Daoy (cell line): ENCODE measurements at regions not wholly inside any gene's neighbourhood (a gene's known extent, or its start where the extent isn't known, plus 50 kb on each side); places are given as distances from the start of the nearest gene placed in this dataset.
"Not testable (repeated sequence)": the region's sequence is repeated elsewhere in the genome, so short reads cannot be mapped to it uniquely, and the experiment has no call there.

Experiments used
- DNase-seq: peaks from one replicate; pipeline ENCODE4 v3.0.0-alpha.2; 2015; ENCODE audit warnings: low read depth

DNA sequence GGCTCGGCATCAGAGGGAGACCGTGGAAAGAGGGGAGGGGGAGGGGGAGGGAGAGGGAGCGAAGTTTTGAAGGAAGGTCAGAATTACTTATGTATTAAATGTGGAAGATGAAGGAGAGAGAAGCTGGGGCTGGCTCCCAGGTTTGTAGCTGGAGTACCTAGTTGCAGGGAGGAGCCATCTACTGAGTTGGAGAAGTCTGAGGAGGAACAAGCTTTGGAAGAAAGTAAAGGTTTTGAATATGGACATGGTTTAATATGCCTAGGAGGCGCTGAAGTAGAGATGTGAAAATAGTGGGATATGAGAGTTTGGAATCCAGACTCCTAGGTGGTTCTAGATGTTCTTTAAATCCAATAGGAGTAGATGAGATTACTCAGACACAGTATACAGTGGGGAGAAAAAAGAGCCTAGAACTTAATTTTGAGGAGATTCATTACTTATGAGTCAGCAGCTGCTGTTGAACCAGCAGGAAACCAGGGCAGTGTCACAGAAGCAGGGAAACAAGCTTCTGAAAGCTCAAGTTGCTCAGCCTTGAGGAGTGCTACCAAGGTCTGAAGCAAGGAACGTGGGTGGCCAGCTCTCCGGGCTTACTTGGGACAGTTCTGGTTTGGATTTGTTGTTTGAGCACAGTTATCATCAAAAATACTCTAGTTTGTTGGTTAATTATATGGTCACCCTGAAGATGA lies 149.3 kb downstream of the UTRN start:
- DNase-seq: peak; percentile 72

DNA sequence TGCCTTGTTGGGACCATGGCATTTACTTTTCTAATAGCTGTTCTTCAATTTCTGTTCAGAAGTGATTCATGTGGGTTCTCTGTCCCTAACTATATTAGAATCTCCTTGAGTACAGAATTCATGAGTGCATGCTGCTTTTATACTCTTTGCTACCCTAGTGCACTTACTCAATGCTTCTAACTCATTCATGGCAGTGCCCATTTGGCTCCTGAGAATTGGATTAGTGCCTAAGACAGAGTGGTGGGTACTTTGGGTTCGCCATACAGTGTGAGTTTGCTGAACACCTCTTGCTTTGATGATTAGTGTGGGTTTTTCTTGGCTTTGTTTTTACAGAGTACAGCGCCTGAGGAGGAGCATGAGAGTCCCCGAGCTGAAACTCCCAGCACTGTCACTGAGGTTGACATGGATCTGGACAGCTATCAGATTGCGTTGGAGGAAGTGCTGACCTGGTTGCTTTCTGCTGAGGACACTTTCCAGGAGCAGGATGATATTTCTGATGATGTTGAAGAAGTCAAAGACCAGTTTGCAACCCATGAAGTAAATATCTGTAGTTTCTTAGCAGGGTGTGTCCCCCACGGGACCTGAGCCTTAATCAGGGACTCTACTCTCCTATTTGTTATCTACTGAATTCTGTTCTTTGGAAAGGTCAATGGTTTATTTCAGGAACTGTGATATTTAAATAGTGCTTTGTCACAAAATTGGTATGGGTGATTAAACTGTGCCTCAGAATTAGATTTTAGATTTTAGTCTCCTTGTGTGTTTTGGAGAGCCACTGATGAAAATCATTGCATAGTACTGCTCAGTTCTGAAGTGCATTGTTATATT lies 150.7 kb downstream of the UTRN start:
- no peak for DNase-seq

- DNase-seq: no peak
These were observed 152.0 kb downstream of the UTRN start for GRCh38 chr6:144437105-144437504.

DNA sequence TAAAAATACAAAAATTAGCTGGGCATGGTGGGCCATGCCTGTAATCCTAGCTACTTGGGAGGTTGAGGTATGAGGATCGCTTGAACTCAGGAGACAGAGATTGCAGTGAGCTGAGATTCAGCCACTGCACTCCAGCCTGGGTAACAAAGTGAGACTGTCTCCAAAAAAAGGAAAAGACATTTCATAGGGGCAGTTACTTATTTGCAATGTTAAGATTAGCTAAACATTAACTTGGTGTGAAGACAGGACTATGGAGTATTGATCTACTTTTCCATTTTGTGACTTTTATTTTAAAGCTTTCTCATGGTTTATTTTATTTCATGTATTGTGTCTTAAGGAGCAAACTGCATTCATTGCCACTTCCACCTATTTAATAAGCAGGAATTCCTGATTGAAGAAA lies 153.0 kb downstream of the UTRN start:
- DNase-seq: no peak

- no peak for DNase-seq
These were observed 153.9 kb downstream of the UTRN start for GRCh38 chr6:144439016-144439415.

- DNase-seq: not testable (repeated sequence)
These were observed 156.7 kb downstream of the UTRN start for GRCh38 chr6:144441801-144442200.

DNA sequence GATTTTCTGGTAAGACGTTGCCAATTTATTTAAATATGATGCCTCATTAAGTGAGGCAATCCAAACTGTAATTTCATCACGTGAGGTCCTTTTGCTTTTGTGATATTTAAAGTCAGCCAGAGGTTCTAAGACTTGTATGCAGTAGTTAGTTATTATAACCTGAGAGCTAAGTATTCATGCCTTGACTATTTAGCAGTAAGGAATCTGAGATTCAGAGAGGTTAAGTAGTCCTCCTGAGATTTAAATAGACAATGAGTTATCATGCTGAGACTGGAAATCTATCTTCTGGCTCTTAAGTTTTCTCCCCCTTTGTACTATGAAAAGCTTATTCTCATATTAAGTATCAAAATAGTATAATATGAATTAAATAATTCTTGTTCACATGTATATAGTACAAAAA lies 158.0 kb downstream of the UTRN start:
- DNase-seq: no peak

GRCh38 chr6:144447472-144447871 lies 162.3 kb downstream of the UTRN start:
- DNase-seq: peak; percentile 43

DNA sequence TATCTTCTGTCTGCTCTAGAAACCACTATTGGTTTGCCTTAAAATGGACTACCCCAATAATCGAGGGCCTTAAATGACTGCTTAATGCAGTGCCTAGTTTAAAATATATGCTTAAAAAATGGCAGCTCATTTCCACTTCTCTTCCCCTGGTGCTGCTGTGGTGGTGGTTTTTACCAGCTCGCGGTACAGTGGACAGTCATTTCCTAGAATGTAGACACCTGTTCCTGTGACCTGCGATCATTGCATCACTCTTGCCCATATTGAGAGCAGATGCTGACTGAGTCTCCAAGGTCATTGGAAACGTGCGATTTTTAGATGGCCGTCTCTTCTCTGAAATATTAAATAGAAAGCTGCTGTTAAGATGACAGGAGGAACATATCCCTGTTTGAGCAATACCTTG lies 164.1 kb downstream of the UTRN start:
- DNase-seq: no peak

GRCh38 chr6:144449911-144450597 lies 164.9 kb downstream of the UTRN start:
- no peak for DNase-seq

GRCh38 chr6:144460327-144461095 lies 175.4 kb downstream of the UTRN start:
- no peak for DNase-seq

- DNase-seq: no peak
These were observed 176.9 kb downstream of the UTRN start for GRCh38 chr6:144462058-144462457.

DNA sequence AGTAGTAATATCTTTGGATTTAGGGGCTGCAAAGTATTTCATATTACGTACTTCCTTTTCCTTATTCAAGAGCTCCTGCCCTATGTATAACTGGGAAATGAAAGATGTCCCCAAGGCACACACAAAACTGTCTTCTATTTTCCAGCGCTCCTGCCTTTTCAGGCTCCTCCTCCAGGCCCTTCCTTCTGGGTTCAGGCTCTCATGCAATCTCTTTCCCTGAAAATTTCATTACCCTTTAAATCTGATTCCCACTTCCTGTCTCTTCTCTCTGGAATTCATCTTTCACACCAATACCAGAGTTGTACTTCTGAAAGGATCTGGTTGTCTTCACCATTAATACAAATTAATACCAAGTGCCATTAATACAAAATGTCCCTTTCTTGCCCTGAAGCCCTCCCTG lies 181.6 kb downstream of the UTRN start:
- DNase-seq: no peak

DNA sequence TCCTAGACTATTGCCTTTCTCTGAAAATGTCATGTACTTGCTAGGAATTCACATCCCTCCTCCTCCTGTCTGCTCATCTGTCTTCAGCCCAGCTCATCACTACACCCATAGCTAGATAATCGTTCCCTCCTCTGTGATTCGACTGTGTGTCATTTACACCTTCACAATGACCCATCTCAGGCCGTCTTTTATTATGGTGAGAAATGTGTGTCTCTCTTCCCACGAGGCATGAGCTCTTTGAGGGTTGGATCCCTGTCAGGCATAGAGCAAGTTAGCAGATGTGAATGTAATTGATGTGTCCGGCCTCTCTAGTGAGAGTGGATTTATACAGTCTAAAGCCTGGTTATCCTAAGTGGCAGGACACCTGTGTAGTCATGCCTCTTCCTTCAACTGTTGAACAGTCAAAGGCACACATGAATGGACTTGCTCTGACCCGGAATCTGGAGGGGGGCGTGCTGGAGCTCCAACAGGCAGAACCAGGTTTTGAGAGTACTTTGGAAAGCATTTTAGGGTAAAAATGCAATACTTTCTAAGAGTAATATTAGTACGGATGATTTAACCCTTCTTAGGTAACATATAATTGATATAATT lies 182.1 kb downstream of the UTRN start:
- DNase-seq: no peak

DNA sequence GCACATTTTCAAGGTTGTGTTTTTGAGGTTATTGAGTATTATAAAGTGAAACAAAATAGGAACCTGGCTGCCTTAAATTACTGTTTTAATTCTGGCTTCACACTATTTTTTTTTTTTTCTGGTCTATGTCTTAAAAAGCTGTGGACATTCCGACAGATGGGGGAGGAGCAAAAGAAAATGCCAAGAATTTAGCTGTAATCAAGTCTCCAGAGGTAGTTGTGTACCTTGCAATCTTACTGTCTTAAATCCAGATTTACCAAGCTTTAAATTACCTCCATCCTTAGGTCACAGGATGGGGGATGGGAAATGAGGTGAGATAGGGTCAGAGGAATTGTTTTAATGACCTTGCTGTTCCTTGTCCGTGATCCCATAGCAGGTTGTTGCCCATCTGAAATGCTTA lies 182.8 kb downstream of the UTRN start:
- DNase-seq: no peak

- no peak for DNase-seq
These were observed 183.6 kb downstream of the UTRN start for GRCh38 chr6:144468709-144469108.

GRCh38 chr6:144469144-144469575 lies 184.0 kb downstream of the UTRN start:
- no peak for DNase-seq

GRCh38 chr6:144470201-144470600 lies 185.1 kb downstream of the UTRN start:
- DNase-seq: not testable (repeated sequence)

GRCh38 chr6:144471986-144472385 lies 186.9 kb downstream of the UTRN start:
- no peak for DNase-seq

GRCh38 chr6:144474290-144474689 lies 189.2 kb downstream of the UTRN start:
- no peak for DNase-seq

DNA sequence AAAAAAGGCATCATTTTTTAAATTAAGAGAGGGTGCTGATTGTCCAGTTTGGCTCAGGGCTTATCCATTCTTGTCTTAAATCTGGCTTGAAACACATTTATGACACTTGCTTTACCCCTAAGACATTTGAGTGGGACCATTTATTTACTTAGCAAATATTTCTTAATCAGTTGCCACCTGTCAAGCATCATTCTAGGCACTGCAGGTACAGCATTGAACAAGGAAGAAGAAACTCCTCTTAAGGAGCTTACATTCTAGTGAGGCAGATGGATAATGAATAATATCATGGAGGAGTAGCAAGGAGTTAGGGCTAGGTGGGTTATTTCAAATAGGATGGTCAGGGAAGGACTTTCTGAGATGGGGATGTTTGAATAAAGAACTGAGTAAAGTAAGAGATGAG lies 189.8 kb downstream of the UTRN start:
- DNase-seq: no peak

DNA sequence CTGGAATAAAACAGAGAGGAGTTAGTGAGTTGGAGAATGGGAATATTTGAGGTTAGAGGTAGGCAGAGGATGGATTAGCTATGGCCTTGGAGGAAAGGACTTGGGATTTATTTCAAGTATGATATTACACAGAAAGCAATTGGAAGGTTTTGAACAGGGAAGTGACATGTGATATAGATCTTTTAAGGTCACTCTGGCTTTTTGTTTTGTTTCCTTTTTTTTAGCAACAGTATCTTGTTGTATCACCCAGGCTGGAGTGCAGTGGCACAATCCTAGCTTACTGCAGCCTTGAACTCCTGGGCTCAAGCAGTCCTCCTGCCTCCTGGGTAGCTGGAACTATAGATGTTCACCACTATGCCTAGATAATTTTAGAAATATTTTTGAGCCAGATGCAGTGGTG lies 190.3 kb downstream of the UTRN start:
- no peak for DNase-seq
